CD4-positive, alpha-beta T cell treated with Interleukin-10 for 1 hour (primary cell): ENCODE measurements at regions not wholly inside any gene's neighbourhood (a gene's known extent, or its start where the extent isn't known, plus 50 kb on each side); places are given as distances from the start of the nearest gene placed in this dataset.

Source experiments
- DNase-seq: peaks from one replicate; pipeline ENCODE4 v3.0.0-alpha.2; 2020

GRCh38 chr13:108533842-108534241, 95.6 kb upstream of the MYO16 start:
- no peak for DNase-seq

DNA sequence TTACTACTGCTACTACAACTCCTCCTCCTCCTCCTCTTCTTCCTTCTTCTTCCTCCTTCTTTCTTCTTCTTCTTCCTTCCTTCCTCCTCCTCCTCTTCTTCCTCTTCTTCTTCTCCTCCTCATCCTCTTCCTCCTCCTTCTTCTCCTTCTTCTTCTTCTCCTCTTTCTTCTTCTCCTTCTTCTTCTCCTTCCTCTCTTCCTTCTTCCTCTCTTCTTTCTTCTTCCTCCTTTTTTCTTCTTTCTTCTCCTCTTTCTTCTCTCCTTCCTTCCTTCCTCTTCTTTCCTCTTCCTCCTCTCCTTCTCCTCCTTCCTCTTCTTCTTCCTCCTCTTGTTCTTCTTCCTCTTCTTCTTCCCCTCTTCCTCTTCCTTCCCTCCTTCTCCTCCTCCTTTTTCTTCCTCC, 94.7 kb upstream of the MYO16 start:
- no peak for DNase-seq

GRCh38 chr13:108549934-108550333, 79.5 kb upstream of the MYO16 start:
- DNase-seq, result no peak

- no peak for DNase-seq
Measured at GRCh38 chr13:108551674-108552073, 77.7 kb upstream of the MYO16 start.

DNA sequence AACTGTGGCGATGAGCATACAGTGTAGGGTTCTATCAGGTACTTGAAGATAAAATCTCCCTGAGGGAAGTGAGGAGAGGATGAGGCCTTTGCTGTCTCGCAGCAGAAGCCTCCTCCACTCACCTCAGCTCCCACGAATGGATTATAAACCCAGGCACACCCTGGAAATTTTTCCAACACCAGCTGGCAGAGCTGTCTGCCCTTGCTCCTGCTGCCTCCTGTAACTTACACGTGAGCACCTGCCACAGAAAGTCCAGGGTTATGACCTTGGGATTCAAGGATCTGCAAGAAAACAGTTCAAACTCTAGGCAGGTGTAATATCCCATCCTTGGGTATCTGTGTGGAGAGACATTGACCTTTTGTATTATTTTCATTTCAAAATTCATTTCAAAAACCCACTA, 70.9 kb upstream of the MYO16 start:
- DNase-seq, result no peak

DNA sequence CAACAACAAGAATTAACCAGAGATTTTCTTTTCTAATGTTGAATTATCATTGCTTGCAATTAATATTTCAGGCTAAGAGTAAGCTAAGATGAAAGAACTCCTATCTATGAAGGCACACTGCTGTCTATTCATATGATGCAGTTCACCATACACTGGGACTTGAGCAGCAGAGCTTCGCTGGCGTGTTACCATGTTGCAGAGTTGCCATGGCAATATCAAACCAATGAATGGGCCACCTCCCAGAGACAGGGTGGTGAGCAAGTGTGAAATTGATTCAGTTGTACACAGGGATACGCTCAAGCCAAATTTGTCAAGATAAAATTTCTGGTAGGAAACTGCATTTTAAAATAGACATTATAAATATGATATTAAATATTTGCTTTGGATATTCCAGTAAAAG, 69.3 kb upstream of the MYO16 start:
- DNase-seq, result no peak

GRCh38 chr13:108561149-108561548, 68.3 kb upstream of the MYO16 start:
- no peak for DNase-seq

GRCh38 chr13:108566413-108567170, 62.8 kb upstream of the MYO16 start:
- no peak for DNase-seq

DNA sequence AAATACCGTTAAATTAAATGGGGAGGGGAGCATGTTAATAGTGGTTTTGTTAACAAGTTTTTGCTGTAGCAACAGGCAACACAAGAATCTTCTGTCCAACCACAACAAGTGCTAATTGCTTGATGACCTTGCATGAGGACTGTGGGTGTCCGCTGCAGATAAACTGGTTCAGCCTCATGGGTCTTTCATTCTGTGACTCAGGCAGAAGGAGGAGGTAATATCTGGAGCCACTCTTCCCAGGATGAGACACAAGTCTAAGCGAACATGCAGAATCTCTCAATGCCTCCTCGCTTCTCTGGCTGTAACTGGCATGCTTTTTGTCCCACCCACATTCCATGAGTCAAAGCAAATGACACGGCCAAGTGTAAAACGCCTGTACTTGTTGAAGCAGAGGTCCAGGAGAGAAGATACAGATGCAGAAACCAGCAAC, 56.6 kb upstream of the MYO16 start:
- no peak for DNase-seq

- no peak for DNase-seq
Measured at GRCh38 chr13:108573455-108573854, 56.0 kb upstream of the MYO16 start.

DNA sequence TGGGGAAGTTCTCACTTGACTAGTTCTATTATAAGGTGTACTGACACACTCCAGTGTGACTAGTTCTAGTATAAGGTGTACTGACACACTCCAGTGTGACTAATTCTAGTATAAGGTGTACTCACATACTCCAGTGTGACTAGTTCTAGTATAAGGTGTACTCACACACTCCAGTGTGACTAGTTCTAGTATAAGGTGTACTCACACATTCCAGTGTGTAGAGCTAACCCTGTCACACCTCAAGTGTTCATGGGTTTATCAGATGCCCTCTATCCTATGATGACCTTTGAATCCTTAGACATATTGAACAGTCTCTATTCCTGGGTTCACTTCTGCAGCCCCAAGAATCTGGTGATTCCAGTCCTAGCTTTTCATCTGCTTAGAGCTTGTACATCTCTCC, 54.6 kb upstream of the MYO16 start:
- no peak for DNase-seq

- no peak for DNase-seq
Measured at GRCh38 chr13:108575430-108575829, 54.0 kb upstream of the MYO16 start.
